ENCODE measurements at regions not wholly inside any gene's neighbourhood (a gene's known extent, or its start where the extent isn't known, plus 50 kb on each side); places are given as distances from the start of the nearest gene placed in this dataset.

- no peak for DNase-seq
Observed at GRCh38 chr2:133717497-133717896, 149.2 kb upstream of the NCKAP5 start.

DNA sequence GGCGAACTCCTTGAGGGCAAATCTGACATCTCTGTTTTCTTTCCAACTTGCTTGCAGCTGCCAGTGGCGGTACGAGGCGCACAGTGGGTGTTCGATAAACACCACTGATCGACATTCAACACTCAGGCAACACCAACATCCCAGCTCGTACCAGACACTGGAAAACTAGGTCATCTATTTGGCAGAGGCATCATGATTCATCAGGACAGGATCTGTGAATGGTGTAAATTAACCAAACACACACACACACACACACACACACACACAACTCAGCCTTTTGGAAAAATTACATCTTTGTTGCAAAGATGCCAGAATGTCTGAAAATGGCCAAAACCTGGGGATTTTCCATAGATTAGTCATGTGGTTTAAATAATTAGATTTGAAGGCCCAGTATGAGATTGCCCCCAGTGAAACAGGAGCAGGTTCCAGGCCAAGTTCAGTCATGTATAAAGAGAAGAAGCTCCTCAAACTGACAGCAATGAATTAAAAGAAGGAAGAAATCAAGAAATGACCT lies 150.5 kb upstream of the NCKAP5 start:
- DNase-seq = peak in 32 of 58 donors; percentile 3 to 71 (median 18)

DNA sequence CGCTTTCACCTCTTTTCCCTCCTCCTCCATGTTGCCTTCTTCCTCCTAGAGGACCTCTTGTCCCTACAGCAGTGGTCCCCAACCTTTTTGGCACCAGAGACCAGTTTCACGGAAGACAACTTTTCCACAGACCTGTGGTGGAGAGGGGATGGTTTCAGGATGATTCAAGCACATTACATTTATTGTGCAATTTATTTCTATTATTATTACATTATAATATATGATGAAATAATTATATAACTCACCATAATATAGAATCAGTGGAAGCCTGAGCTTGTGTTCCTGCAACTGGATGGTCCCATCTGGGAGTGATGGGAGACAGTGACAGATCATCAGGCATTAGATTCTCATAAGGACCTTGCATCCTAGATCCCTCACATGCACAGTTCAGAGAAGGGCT lies 152.2 kb upstream of the NCKAP5 start:
- DNase-seq = no peak

DNA sequence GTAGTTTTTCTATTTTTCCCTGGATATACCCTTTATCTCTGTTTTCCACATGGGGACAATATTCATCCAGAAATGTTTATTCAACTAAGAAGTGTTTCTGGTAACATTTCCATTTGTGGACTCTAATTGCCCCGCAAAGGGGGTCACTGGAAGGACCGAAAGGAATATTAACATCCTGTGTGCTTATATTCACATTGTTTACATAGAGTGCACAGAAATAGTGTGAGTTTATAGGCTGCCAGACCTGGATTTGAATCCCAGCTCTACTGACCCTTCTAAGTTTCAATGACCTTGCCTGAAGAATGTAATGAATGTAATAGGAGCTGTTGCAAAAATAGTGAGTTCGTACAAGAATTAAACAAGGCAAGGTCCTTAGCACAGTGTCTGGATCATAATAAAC lies 152.9 kb upstream of the NCKAP5 start:
- DNase-seq = no peak

DNA sequence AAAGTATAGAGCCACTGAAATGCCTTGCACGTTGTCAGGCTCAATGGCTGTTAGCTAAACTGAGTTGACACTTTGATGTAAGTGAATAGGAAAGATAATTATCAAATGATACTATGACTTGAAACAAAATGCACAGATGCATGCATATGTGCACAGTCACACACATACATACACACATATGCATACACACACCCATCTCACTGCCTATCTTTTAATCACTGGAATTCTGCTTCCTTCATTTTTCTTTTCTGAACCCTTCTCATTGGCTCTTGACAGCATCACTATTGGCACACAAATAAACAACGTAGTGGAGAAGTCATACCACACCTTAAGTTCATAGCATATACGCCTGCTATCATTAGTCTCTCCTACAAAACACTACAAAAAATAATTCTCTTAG lies 154.9 kb upstream of the NCKAP5 start:
- no peak for DNase-seq

GRCh38 chr2:133726973-133727372 lies 158.7 kb upstream of the NCKAP5 start:
- DNase-seq = no peak

GRCh38 chr2:133732059-133732458 lies 163.8 kb upstream of the NCKAP5 start:
- no peak for DNase-seq

- peak in 2 of 58 donors; percentile 20 to 28 for DNase-seq
Observed at GRCh38 chr2:133732982-133733900, 165.0 kb upstream of the NCKAP5 start.

- no peak for DNase-seq
Observed at GRCh38 chr2:133733901-133734255, 165.6 kb upstream of the NCKAP5 start.

- DNase-seq = no peak
Observed at GRCh38 chr2:133734716-133735495, 166.6 kb upstream of the NCKAP5 start.

- DNase-seq = no peak
Observed at GRCh38 chr2:133736674-133737073, 168.4 kb upstream of the NCKAP5 start.

DNA sequence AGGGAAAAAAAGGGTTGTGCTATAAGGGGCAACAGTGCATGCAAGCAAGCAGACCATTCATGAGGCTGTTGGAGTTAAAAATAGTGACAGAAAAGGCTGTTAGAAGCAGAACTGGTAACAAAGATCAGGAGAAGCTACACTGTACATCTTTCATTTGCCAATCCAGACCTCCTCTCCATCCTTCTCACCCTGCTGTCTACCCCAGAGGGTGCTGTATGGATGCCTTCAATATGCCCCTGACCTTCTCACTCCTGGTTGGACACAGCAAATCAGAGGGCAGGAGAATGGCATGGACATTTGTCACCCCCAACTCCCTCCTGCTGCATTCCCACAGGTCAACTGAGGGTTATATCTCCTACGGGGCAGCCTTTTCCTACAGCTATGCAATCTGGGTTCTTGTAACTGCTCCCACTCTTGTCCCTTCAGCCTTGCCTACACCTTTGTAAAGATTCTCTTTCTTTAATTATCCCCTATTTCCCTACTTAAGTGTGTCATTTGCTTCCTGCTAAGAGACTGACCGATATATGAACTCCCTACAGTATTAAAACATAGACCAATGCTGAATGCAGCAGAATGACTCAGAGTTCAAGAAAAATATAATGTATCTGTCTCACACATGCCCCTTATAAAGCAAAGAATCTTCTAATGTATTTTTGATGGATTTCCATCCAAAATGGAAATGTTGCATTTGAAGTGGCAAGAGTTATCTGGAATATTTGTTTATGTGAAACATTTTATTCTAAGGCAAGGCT lies 169.2 kb upstream of the NCKAP5 start:
- DNase-seq = no peak

DNA sequence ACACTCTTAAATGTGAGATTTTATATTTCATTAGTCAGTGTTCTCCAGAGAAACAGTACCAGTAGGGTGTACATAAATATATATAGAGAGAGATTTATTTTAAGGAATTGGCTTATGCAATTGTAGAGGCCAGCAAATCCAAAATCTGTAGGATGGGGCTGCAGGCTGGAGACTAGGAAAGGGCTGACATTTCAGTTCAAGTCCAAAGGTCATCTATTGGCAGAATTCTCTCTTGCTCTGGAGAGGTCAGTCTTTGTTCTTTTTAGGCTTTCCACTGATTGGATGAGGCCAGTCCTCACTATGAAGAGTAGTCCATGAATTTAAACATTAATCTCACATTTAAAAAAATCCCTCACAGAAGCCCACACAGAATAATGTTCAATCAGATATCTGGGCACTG lies 170.8 kb upstream of the NCKAP5 start:
- no peak for DNase-seq

DNA sequence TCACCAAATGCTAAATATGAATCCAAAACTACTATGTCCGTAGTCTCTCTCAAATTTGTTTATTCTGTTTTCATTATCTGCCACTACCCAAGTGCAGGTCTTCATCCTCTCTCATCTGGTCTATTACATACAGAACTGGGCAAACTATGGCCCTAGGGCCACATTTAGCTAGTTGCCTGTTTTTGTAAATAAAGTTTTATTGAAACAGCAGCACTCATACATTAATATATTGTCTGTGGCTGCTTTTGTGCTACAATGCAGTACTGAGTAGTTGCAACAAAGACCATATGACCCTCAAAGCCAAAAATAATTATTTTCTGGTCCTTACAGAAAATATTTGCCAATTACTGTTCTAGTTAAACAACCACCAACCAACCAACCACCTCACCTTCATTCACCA lies 172.2 kb upstream of the NCKAP5 start:
- no peak for DNase-seq

DNA sequence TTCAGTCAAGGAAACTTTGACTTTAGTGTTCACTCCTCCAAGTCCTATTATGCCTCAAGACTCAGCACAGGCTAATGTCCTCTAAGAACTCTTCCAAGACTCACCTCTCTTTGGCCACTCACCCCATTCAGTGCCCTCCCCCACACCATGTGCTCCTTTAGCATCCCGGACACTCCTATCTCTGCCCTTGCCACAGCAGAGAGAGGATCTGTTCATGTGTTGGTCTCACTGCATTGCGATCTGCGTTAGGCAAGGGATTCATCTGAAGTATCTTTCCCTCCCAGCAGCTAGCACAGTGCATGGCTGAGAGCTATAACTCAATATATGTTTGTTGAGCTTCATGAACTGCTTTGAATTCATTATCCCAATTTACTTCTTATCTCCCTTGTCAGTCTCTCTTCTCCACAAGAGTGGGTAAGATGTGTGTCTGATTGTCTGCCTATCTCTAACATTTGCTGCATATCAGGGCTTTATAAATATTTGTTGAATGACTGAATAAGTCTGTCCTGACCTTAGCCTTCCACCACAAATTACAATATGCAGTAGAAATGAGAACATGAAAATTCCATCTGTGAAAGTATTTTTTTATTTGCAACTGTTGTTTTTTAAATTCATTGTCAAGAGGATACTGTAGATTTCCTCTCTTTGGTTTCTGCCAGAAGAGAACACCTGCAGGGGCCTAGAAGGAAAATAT lies 179.9 kb upstream of the NCKAP5 start:
- no peak for DNase-seq

- peak in 2 of 58 donors; percentile 1 to 27 for DNase-seq
Observed at GRCh38 chr2:133753665-133754064, 185.4 kb upstream of the NCKAP5 start.

- DNase-seq = no peak
Observed at GRCh38 chr2:133755480-133756300, 187.4 kb upstream of the NCKAP5 start.

GRCh38 chr2:133756833-133757232 lies 188.6 kb upstream of the NCKAP5 start:
- DNase-seq = no peak

GRCh38 chr2:133760376-133760775 lies 192.1 kb upstream of the NCKAP5 start:
- DNase-seq = no peak

DNA sequence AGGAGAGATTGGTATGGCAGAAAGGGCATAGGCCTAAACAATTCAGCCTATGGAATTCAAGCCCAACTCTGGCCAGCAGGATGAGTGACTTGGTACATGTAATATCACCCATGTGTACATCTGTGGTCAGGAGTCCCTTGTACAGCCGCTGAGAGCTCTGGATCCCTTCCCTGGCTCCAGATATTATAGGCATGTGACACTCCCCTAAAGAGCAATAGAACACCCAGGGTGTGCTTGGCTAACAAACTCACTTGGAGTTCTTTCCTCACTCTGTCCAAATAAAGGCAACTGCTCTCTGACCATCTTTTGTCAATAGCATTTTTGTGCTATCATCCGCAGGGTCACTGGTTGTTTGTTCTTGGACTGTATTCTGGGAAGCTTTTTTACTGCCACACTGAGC lies 197.4 kb upstream of the NCKAP5 start:
- peak in 8 of 58 donors; percentile 3 to 23 (median 10) for DNase-seq
